ENCODE measurements at regions not wholly inside any gene's neighbourhood (a gene's known extent, or its start where the extent isn't known, plus 50 kb on each side); places are given as distances from the start of the nearest gene placed in this dataset.
"Not testable (repeated sequence)": the region's sequence is repeated elsewhere in the genome, so short reads cannot be mapped to it uniquely, and the experiment has no call there.

DNA sequence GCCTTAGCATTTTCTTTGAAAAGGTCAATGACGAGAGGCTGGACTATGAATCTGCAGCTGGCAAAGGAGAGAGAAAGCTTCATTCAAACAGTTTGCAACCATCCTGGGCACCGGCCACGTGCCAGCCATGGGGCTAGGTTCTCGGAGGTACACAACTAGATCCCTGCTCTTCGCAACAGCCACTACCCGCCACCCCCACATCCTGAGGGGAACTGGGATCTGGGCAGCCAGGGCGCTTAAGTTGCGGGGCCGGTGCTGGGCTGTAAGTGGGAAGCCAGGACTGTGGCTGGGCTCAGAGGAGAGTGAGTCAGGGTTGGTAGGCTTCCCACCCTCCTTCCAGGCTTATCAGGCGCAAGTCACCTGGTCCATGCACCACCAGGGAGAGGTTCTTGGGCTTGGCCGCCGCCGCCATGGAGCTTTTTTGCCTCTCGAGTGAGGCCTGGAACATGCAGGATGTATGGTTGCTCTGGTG, 95.0 kb upstream of the TERB2 start:
- DNase-seq (ENCODE audit: low read depth) = no peak
- H3K4me3 ChIP-seq (ENCODE audit: control insufficient read depth, low read depth, low read length) = no peak overlapping the region
- TF ChIP-seq, protein P1, sequence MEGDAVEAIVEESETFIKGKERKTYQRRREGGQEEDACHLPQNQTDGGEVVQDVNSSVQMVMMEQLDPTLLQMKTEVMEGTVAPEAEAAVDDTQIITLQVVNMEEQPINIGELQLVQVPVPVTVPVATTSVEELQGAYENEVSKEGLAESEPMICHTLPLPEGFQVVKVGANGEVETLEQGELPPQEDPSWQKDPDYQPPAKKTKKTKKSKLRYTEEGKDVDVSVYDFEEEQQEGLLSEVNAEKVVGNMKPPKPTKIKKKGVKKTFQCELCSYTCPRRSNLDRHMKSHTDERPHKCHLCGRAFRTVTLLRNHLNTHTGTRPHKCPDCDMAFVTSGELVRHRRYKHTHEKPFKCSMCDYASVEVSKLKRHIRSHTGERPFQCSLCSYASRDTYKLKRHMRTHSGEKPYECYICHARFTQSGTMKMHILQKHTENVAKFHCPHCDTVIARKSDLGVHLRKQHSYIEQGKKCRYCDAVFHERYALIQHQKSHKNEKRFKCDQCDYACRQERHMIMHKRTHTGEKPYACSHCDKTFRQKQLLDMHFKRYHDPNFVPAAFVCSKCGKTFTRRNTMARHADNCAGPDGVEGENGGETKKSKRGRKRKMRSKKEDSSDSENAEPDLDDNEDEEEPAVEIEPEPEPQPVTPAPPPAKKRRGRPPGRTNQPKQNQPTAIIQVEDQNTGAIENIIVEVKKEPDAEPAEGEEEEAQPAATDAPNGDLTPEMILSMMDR (conservative IDR thresholded peaks at IDR 0.05; ENCODE audit: control insufficient read depth, insufficient read depth, low read depth, low read length) = no peak

DNA sequence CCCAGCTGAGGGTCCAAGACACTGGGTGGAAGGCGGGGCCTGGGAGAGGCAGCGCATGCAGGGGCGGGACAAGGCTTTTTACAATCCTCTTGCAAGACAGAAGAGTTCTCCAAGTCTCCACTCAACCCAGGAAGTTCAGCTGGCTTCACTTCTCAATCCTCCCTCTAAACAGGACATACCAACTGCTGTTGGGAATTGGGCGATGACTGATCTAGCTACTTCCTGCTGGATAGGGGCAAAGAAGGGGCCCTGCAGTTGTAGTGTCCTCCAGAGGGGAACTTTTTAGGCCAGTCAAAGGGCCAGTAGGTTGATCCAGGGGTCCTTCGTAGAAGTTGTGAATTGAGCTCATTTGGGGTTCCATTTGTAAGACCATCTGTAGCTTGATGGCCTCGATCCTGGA, 94.6 kb upstream of the TERB2 start:
- no peak overlapping the region for H3K4me3 ChIP-seq (ENCODE audit: control insufficient read depth, low read depth, low read length)
- DNase-seq (ENCODE audit: low read depth) = no peak
- TF ChIP-seq, protein P1 (conservative IDR thresholded peaks at IDR 0.05; ENCODE audit: control insufficient read depth, insufficient read depth, low read depth, low read length) = no peak

DNA sequence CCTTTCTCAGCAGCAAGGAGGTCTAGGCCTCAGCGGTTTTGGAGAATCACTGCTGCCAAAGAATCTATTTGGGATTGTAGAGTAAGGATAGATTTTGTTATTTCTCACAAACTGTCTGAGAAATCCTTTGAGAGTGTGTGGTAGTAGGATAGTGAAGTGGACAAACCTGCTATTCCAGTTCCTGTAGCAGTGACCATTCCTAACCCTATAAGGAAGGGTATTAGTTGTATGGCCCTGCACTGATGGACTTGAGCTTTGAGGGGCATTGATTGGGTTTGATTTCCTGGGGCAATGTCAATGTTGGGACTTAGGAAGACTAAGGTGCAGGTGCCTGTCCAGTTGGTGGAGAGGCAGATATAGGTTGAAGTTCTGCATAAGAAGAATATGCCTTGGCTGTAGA, 93.6 kb upstream of the TERB2 start:
- H3K4me3 ChIP-seq (ENCODE audit: control insufficient read depth, low read depth, low read length); DNase-seq (ENCODE audit: low read depth): not testable (repeated sequence)

DNA sequence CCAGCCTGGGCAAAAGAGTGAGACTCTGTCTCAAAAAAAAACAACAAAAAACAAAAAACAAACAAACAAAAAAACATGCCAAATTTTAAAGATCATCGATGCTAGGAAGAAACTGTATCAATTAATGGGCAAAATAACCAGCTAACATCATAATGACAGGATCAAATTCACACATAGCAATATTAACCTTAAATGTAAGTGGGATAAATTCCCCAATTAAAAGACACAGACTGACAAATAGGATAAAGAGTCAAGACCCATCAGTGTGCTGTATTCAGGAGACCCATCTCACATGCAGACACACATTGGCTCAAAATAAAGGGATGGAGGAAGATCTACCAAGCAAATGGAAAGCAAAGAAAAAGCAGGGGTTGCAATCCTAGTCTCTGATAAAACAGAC, 88.4 kb upstream of the TERB2 start:
- not testable (repeated sequence) for H3K4me3 ChIP-seq (ENCODE audit: control insufficient read depth, low read depth, low read length); DNase-seq (ENCODE audit: low read depth)

DNA sequence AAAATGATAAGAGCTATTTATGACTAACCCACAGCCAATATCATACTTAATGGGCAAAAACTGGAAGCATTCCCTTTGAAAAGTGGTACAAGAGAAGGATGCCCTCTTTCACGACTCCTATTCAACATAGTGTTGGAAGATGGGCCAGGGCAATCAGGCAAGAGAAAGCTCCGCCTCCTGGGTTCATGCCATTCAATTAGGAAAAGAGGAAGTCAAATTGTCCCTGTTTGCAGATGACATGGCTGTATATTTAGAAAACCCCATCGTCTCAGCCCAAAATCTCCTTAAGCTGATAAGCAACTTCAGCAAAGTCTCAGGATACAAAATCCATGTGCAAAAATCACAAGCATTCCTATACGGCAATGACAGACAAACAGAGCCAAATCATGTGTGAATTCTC, 86.4 kb upstream of the TERB2 start:
- DNase-seq (ENCODE audit: low read depth); H3K4me3 ChIP-seq (ENCODE audit: control insufficient read depth, low read depth, low read length): not testable (repeated sequence)

DNA sequence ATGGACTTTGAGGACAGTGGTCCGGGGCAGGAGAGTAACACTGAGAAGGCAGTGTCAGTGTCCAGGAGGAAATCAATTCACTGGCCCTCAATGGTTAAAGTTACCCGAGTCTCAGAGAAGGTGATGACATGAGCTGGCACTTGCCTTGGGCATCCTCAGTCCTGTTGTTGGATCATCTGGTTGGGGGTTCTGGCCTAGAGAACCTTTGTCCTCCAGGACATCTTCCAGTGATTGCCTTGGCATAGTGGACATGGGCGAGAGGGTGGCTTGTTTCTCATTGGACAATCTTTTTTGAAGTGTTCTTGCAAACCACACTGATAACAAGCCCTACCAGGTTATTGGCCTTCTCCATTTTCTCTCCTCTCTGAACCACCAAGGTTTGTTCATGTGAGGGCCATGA, 83.4 kb upstream of the TERB2 start:
- no peak for DNase-seq (ENCODE audit: low read depth)
- no peak overlapping the region for H3K4me3 ChIP-seq (ENCODE audit: control insufficient read depth, low read depth, low read length)
- TF ChIP-seq, protein P1 (conservative IDR thresholded peaks at IDR 0.05; ENCODE audit: control insufficient read depth, insufficient read depth, low read depth, low read length) = no peak

DNA sequence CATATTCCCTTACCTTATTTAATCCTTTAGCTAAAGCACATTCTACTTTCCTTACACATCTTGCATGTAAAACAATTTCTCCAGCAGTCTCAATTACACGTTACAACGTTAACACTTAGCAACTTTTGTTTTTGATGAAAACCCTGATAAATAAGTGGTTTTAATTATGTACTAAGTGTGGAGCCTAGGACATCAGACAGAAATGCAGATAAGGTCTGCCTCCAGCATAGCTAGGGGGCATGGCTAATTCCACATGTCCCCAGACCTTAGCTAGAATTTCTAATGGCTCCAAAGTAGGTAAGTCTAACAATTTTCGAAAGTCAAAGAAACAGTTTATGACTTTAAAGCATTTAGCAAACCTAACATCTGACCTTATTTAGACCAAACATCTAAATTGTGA, 77.4 kb upstream of the TERB2 start:
- no peak overlapping the region for H3K4me3 ChIP-seq (ENCODE audit: control insufficient read depth, low read depth, low read length)
- TF ChIP-seq, protein P1 (conservative IDR thresholded peaks at IDR 0.05; ENCODE audit: control insufficient read depth, insufficient read depth, low read depth, low read length) = no peak

DNA sequence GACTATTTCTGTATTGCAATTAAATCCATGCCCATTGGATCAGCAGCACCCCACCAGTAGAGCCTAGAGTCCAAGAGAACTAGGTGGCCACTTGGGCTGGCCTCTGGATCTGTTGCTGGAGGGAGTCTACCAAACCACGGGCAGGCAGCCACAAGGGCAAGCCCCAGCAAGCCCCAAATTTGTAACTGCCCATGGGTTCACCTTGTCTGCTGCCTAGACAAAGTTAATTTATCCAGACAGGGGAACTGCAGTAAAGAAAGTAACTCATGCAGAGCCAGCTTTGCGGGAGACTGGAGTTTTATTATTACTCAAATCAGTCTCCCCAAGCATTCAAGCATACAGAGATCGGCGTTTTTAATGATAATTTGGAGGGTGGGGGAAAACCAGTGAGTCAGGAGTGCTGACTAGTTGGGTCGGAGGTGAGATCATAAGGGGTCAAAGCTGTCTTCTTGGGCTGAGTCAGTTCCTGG, 74.0 kb upstream of the TERB2 start:
- H3K4me3 ChIP-seq (ENCODE audit: control insufficient read depth, low read depth, low read length) = no peak overlapping the region
- no peak for DNase-seq (ENCODE audit: low read depth)
- TF ChIP-seq, protein P1 (conservative IDR thresholded peaks at IDR 0.05; ENCODE audit: control insufficient read depth, insufficient read depth, low read depth, low read length) = no peak

More for the DNA sequence above, 77.4 kb upstream of the TERB2 start:
- no peak for DNase-seq (ENCODE audit: low read depth)
